Keratinocyte (primary cell): ENCODE measurements at regions not wholly inside any gene's neighbourhood (a gene's known extent, or its start where the extent isn't known, plus 50 kb on each side); places are given as distances from the start of the nearest gene placed in this dataset.

Experiments used
- EZH2 ChIP-seq: IDR thresholded peaks from one replicate; pipeline ENCODE4 v1.6.1; 2012; ENCODE audit warnings: inconsistent platforms, mild to moderate bottlenecking, low read length, moderate library complexity
- TF ChIP-seq, protein P1 (sequence below), 3 experiments: IDR thresholded peaks in 1 of 3; conservative IDR thresholded peaks in 1 of 3; optimal IDR thresholded peaks in 1 of 3; 2 replicates in 2 of 3; 3 replicates in 1 of 3; pipeline versions ENCODE3 to v1.5.1; 2011; ENCODE audit warnings: low read length in 3 of 3, mild to moderate bottlenecking in 3 of 3, moderate library complexity in 2 of 3, control low read depth in 1 of 3, inconsistent platforms in 1 of 3; ENCODE audit not compliant: insufficient read depth in 2 of 3; ENCODE audit errors: extremely low read depth in 1 of 3

DNA sequence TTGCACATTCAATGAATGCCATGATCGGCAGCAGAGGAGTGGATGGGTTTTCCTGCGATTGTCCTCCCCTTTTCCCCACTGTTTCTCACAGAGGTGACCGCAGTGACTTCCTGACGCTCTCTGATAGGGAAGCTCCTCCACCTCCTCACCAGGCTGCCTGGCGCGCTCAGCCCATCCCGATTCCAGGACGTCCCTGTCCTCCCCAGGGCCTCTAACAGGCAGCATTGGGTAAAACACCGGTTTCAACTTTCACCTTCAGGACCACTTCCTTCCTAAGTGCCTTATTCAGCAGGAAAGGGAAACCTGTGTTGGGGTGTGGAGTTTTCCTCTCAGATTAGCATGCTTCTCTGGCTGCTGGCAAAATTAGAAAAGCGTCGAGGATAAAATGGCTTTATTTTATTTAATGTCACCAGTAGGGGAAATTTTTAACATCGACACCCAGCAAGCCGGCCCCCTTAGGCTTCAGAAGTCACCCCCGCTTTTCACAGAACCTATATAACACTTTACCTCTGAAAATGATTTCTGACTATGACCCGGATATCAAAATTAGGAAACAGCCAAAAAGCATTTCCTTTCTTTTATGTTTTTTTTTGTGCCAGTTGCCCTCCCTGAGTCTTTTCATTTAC is 570.4 kb upstream of the GJE1 start:
- TF ChIP-seq, protein P1, sequence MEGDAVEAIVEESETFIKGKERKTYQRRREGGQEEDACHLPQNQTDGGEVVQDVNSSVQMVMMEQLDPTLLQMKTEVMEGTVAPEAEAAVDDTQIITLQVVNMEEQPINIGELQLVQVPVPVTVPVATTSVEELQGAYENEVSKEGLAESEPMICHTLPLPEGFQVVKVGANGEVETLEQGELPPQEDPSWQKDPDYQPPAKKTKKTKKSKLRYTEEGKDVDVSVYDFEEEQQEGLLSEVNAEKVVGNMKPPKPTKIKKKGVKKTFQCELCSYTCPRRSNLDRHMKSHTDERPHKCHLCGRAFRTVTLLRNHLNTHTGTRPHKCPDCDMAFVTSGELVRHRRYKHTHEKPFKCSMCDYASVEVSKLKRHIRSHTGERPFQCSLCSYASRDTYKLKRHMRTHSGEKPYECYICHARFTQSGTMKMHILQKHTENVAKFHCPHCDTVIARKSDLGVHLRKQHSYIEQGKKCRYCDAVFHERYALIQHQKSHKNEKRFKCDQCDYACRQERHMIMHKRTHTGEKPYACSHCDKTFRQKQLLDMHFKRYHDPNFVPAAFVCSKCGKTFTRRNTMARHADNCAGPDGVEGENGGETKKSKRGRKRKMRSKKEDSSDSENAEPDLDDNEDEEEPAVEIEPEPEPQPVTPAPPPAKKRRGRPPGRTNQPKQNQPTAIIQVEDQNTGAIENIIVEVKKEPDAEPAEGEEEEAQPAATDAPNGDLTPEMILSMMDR (optimal IDR thresholded peaks at IDR 0.05 in 1 of 3, IDR thresholded peaks at IDR 0.05 in 1 of 3, conservative IDR thresholded peaks at IDR 0.05 in 1 of 3; ENCODE audit: extremely low read depth in 1 of 3, insufficient read depth in 2 of 3, low read length in 3 of 3), result no peak
- no peak for TF ChIP-seq EZH2
